Adrenal gland (tissue), 9 donors: ENCODE measurements at regions not wholly inside any gene's neighbourhood (a gene's known extent, or its start where the extent isn't known, plus 50 kb on each side); places are given as distances from the start of the nearest gene placed in this dataset.

ENCODE experiments used
- DNase-seq, 7 donors: peaks; one replicate each; pipeline ENCODE4 v3.0.0-alpha.2; 2019 to 2020
- H3K27ac ChIP-seq, 5 donors: fragments of 200-600 bp; sonication (generic) in 4 of 5; 1 replicate in 3 of 5; 2 replicates in 2 of 5; pipeline versions ENCODE4 v1.5.1 to v1.8.0; 2016 to 2020; ENCODE audit warnings: mild to moderate bottlenecking in 1 of 5
- H3K27me3 ChIP-seq: fragments of 200-600 bp; 2 replicates; pipeline ENCODE4 v1.8.0; 2021
- H3K36me3 ChIP-seq, 2 donors: fragments of 200-600 bp; replicated peaks in 1 of 2; 1 replicate in 1 of 2; 2 replicates in 1 of 2; pipeline versions ENCODE4 v1.5.1 to v1.8.0; 2018 to 2022
- H3K4me1 ChIP-seq, 2 donors: fragments of 200-600 bp; replicated peaks in 1 of 2; 1 replicate in 1 of 2; 2 replicates in 1 of 2; pipeline versions ENCODE4 v1.5.1 to v1.8.0; 2018 to 2021
- H3K4me3 ChIP-seq, 4 donors: fragments of 200-600 bp; sonication (generic) in 3 of 4; one replicate each; pipeline ENCODE4 v1.5.1; 2016 to 2018
- H3K9me3 ChIP-seq, 3 donors: fragments of 200-600 bp; sonication (generic) in 1 of 3; replicated peaks in 1 of 3; 1 replicate in 2 of 3; 2 replicates in 1 of 3; pipeline versions ENCODE4 v1.5.1 to v1.8.0; 2016 to 2021
- POLR2A ChIP-seq, 2 donors: fragments of 450-650 bp; IDR thresholded peaks; one replicate each; pipeline ENCODE4 v1.6.1; 2017; ENCODE audit warnings: antibody characterized with exemption in 2 of 2, mild to moderate bottlenecking in 2 of 2, moderate library complexity in 1 of 2
- WGBS, 4 donors: extraction: QIAGEN DNeasy Blood & Tissue Kit in 2 of 4; methylation state at CpG; one replicate each; pipeline versions ENCODE4 v1.1.5 to v1.1.7; 2013 to 2017; 5-methylcytosine and 5-hydroxymethylcytosine counted together
- intact Hi-C, 2 donors: fragments of 100-400 bp; cut with DNase I; formaldehyde crosslinking; loops; one replicate each; pipeline versions ENCODE4 v1.14.1 to v1.15.0; 2022 to 2023
- TF ChIP-seq, protein P1 (sequence below), 6 experiments: fragments of 450-650 bp in 4 of 6; fragments of 200-600 bp in 2 of 6; sonication (generic) in 1 of 6; IDR thresholded peaks; 1 replicate in 5 of 6; 2 replicates in 1 of 6; pipeline versions ENCODE4 v1.5.1 to v1.8.0; 2016 to 2021; ENCODE audit warnings: antibody characterized with exemption in 6 of 6, mild to moderate bottlenecking in 2 of 6, moderate library complexity in 1 of 6
- donor health status: healthy with polysubstance abuse.
- donor health status: Bipolar disorder and iron deficiency.
- donor health status: DM: yes; HTN: yes; CAD: no.
- donor health status: DM: no; HTN: no; CAD: no.
- donor health status: DM: no; HTN: no; CAD: no.

DNA sequence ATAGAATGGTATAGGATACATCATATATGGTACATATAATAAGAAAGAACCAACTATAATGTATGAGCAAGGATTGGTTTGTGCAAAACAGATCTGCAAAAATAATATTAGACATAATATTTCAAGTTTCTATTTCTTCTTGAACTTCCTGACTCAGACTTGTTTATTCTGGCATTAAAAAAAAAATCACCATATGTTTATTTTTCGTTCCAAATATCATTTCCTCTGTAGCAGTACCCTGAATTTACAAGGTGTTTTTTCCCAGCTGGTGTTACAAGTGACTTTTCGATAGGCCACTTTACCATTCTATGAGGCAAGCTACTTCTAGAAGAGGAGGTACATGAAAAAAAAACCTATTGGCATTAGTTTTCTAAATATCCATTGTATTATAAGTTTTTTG, 785.0 kb downstream of the PDCD6IP start:
- Histone ChIP-seq H3K36me3 (no peaks in the 10 kb centered on the region), H3K4me1 (no peaks in the 10 kb centered on the region), H3K4me3 (no peak overlapping the region), H3K27me3 (no peaks in the 10 kb centered on the region), H3K9me3 (peaks cover 0 to under 1% (median 0%) of the 10 kb centered on the region in 3 donors), H3K27ac (no peak overlapping the region)
- intact Hi-C loops, result no loop called here
- TF ChIP-seq, protein P1, sequence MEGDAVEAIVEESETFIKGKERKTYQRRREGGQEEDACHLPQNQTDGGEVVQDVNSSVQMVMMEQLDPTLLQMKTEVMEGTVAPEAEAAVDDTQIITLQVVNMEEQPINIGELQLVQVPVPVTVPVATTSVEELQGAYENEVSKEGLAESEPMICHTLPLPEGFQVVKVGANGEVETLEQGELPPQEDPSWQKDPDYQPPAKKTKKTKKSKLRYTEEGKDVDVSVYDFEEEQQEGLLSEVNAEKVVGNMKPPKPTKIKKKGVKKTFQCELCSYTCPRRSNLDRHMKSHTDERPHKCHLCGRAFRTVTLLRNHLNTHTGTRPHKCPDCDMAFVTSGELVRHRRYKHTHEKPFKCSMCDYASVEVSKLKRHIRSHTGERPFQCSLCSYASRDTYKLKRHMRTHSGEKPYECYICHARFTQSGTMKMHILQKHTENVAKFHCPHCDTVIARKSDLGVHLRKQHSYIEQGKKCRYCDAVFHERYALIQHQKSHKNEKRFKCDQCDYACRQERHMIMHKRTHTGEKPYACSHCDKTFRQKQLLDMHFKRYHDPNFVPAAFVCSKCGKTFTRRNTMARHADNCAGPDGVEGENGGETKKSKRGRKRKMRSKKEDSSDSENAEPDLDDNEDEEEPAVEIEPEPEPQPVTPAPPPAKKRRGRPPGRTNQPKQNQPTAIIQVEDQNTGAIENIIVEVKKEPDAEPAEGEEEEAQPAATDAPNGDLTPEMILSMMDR (IDR thresholded peaks at IDR 0.05), result no peak
- no peak for TF ChIP-seq POLR2A (IDR thresholded peaks at IDR 0.05)
- 52 to 62% (median 59%) methylated on average over 2 of the region's 2 CpGs for WGBS, 4 donors
- DNase-seq, result no peak

DNA sequence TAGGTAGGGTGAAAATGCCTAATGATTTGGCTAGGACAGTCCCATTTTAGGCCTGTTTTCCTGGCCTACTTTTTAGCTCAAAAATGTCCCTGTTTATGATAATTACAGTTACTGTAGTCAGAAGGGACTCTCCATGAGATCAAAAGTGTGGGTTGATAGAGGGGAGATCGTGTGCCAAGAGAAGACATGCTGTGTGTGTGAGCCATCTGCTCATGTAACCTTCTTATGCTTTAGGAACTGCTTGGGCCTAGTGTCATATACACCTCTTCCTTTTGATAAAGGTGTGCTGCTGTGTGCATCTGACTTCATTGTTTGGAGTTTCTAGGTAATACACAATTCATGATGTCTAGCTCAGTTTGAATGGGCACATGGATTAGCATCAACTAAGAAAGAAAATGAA, 786.5 kb downstream of the PDCD6IP start:
- Histone ChIP-seq H3K4me3 (no peak overlapping the region), H3K4me1 (no peaks in the 10 kb centered on the region), H3K9me3 (peaks cover 0 to 6% (median 0%) of the 10 kb centered on the region in 3 donors), H3K36me3 (no peaks in the 10 kb centered on the region), H3K27me3 (no peaks in the 10 kb centered on the region), H3K27ac (no peak overlapping the region)
- intact Hi-C loops, result no loop called here
- TF ChIP-seq, protein P1 (IDR thresholded peaks at IDR 0.05), result no peak
- TF ChIP-seq POLR2A (IDR thresholded peaks at IDR 0.05), result no peak
- DNase-seq, result no peak
- 57 to 67% (median 61%) methylated on average over 1 of the region's 1 CpG for WGBS, 4 donors

DNA sequence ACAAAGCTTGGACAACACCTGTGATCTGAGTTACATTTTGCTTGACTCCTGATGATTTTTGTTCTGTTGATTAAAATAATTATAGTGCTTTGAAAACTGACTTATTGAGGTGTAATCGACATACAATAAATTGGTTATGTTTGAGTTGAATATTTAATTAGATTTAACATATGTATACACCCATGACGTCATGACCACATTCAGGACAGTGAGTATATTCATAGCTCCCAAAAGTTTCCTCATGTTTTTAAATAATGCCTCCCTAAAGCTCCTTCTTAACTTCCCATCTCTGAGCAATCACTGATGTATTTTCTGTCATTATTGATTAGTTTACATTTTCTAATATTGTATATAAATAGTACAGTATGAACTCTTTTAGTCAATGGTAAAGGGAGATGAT, 801.2 kb downstream of the PDCD6IP start:
- no peak overlapping the region for H3K4me3 ChIP-seq
- WGBS, 4 donors, result 68 to 72% (median 71%) methylated on average over 2 of the region's 2 CpGs
- intact Hi-C loops, result no loop called here
- H3K4me1 ChIP-seq, result no peaks in the 10 kb centered on the region
- no peak for TF ChIP-seq POLR2A (IDR thresholded peaks at IDR 0.05)
- TF ChIP-seq, protein P1 (IDR thresholded peaks at IDR 0.05), result no peak
- no peaks in the 10 kb centered on the region for H3K36me3 ChIP-seq
- no peaks in the 10 kb centered on the region for H3K9me3 ChIP-seq
- no peak overlapping the region for H3K27ac ChIP-seq
- no peak for DNase-seq
- no peaks in the 10 kb centered on the region for H3K27me3 ChIP-seq

DNA sequence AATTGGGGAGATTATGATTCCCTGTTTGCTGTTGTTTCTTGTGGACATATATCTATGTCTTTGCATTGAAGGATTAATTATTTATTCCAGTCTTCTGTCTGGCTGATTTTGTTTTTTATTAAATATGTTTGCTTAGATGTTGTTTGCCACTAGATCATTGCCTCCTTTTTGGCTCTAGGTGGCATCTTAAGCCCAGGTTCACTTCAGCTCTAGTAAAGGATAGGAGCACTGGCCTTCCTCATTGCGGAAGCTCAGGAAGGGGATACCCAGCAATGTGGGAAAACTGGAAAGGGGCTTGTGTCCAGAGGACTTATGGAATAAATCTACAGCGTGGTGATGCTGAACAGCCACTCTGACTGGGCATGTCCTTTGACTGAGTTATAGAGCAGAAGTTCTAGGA, 821.6 kb downstream of the PDCD6IP start:
- TF ChIP-seq, protein P1 (IDR thresholded peaks at IDR 0.05), result no peak
- no peak for TF ChIP-seq POLR2A (IDR thresholded peaks at IDR 0.05)
- intact Hi-C loops, result no loop called here
- 65 to 75% (median 71%) methylated on average over 2 of the region's 2 CpGs for WGBS, 4 donors
- DNase-seq, result no peak
- H3K4me3 ChIP-seq, result no peak overlapping the region
- H3K27ac ChIP-seq, result no peak overlapping the region
- H3K4me1 ChIP-seq, result no peaks in the 10 kb centered on the region
- peaks cover 0 to 7% (median 0%) of the 10 kb centered on the region in 3 donors for H3K9me3 ChIP-seq
- no peaks in the 10 kb centered on the region for H3K36me3 ChIP-seq
- H3K27me3 ChIP-seq, result no peaks in the 10 kb centered on the region
